ENCODE measurements at regions not wholly inside any gene's neighbourhood (a gene's known extent, or its start where the extent isn't known, plus 50 kb on each side); places are given as distances from the start of the nearest gene placed in this dataset.

GRCh38 chr5:92527311-92528078 is 1053.5 kb downstream of the NR2F1-AS1 start:
- H3K4me3 ChIP-seq (ENCODE audit: low read depth, low read length): no peak overlapping the region
- TF ChIP-seq POLR2A (IDR thresholded peaks at IDR 0.05; ENCODE audit: extremely low read depth, insufficient read length) (no peak), MAX (IDR thresholded peaks at IDR 0.05; ENCODE audit: low read depth, low read length) (no peak), MYC (IDR thresholded peaks at IDR 0.05; ENCODE audit: low read depth, low read length) (no peak), CTCF (IDR thresholded peaks at IDR 0.05; ENCODE audit: low read depth, low read length) (no peak)
- DNase-seq (ENCODE audit: low read depth): no peak

GRCh38 chr5:92525131-92525530 is 1055.9 kb downstream of the NR2F1-AS1 start:
- TF ChIP-seq CTCF (IDR thresholded peaks at IDR 0.05; ENCODE audit: low read depth, low read length): no peak
- no peak for TF ChIP-seq MAX (IDR thresholded peaks at IDR 0.05; ENCODE audit: low read depth, low read length)
- TF ChIP-seq POLR2A (IDR thresholded peaks at IDR 0.05; ENCODE audit: extremely low read depth, insufficient read length): no peak
- TF ChIP-seq MYC (IDR thresholded peaks at IDR 0.05; ENCODE audit: low read depth, low read length): no peak
- no peak overlapping the region for H3K4me3 ChIP-seq (ENCODE audit: low read depth, low read length)
- DNase-seq (ENCODE audit: low read depth): no peak

GRCh38 chr5:92519811-92520632 is 1061.0 kb downstream of the NR2F1-AS1 start:
- no peak overlapping the region for H3K4me3 ChIP-seq (ENCODE audit: low read depth, low read length)
- TF ChIP-seq MAX (IDR thresholded peaks at IDR 0.05; ENCODE audit: low read depth, low read length): no peak
- no peak for DNase-seq (ENCODE audit: low read depth)

GRCh38 chr5:92518318-92518904 is 1062.6 kb downstream of the NR2F1-AS1 start:
- no peak overlapping the region for H3K4me3 ChIP-seq (ENCODE audit: low read depth, low read length)
- TF ChIP-seq CTCF (IDR thresholded peaks at IDR 0.05; ENCODE audit: low read depth, low read length) (peak; percentile 51), MAX (IDR thresholded peaks at IDR 0.05; ENCODE audit: low read depth, low read length) (no peak), POLR2A (IDR thresholded peaks at IDR 0.05; ENCODE audit: extremely low read depth, insufficient read length) (no peak), MYC (IDR thresholded peaks at IDR 0.05; ENCODE audit: low read depth, low read length) (no peak)
- peak; percentile 31 for DNase-seq (ENCODE audit: low read depth)

- DNase-seq (ENCODE audit: low read depth): no peak
- TF ChIP-seq POLR2A (IDR thresholded peaks at IDR 0.05; ENCODE audit: extremely low read depth, insufficient read length) (no peak), MYC (IDR thresholded peaks at IDR 0.05; ENCODE audit: low read depth, low read length) (no peak), MAX (IDR thresholded peaks at IDR 0.05; ENCODE audit: low read depth, low read length) (no peak), CTCF (IDR thresholded peaks at IDR 0.05; ENCODE audit: low read depth, low read length) (no peak)
- H3K4me3 ChIP-seq (ENCODE audit: low read depth, low read length): no peak overlapping the region
Measured at GRCh38 chr5:92514896-92515295, 1066.1 kb downstream of the NR2F1-AS1 start.

All from NB4 (cell line).